Ishikawa (cell line): ENCODE measurements at regions not wholly inside any gene's neighbourhood (a gene's known extent, or its start where the extent isn't known, plus 50 kb on each side); places are given as distances from the start of the nearest gene placed in this dataset.

Experiments used
- CREB1 ChIP-seq: IDR thresholded peaks from 2 replicates; pipeline ENCODE4 v1.6.1; 2012; ENCODE audit warnings: low read depth
- EP300 ChIP-seq: IDR thresholded peaks from 2 replicates; pipeline ENCODE4 v1.6.1; 2012; ENCODE audit warnings: borderline replicate concordance
- FOXM1 ChIP-seq: IDR thresholded peaks from 2 replicates; pipeline ENCODE4 v1.6.1; 2012; ENCODE audit warnings: low read depth, borderline replicate concordance
- NFIC ChIP-seq: IDR thresholded peaks from 2 replicates; pipeline ENCODE4 v1.6.1; 2012
- RAD21 ChIP-seq: IDR thresholded peaks from 2 replicates; pipeline ENCODE4 v1.6.1; 2012; ENCODE audit warnings: low read depth
- REST ChIP-seq: IDR thresholded peaks from 2 replicates; pipeline ENCODE4 v1.6.1; 2012; ENCODE audit warnings: low read depth, mild to moderate bottlenecking
- TCF12 ChIP-seq: IDR thresholded peaks from 2 replicates; pipeline ENCODE4 v1.6.1; 2012; ENCODE audit warnings: low read depth
- TEAD4 ChIP-seq: IDR thresholded peaks from 2 replicates; pipeline ENCODE4 v1.6.1; 2012
- YY1 ChIP-seq: IDR thresholded peaks from 2 replicates; pipeline ENCODE4 v1.6.1; 2012; ENCODE audit warnings: low read depth
- TF ChIP-seq, protein P1 (sequence below): IDR thresholded peaks from 2 replicates; pipeline ENCODE4 v1.6.1; 2012

DNA sequence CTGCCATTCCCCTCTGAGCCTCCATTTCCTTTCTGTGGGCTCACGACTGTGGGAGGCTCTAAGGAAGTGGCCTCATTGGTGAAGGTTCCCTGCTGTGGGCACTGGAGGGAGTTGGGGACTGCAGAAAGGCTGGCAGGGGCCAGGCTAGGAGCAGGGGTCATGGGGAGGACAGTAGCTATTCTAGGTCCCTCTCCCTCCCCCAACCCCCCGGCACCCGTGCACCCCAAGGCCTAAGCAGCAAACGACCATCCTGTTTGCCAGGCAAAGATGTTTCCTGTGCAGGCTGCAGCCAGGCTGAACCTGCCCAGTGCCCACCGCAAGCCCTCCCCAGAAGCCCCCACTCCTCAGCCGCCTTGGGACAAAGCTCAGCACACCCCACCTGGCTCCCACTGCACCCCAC lies 189.4 kb downstream of the MN1 start:
- TF ChIP-seq TEAD4 = no peak
- TF ChIP-seq TCF12 = no peak
- no peak for TF ChIP-seq REST
- TF ChIP-seq FOXM1 = no peak
- TF ChIP-seq EP300 = no peak
- TF ChIP-seq YY1 = no peak
- no peak for TF ChIP-seq NFIC
- TF ChIP-seq, protein P1, sequence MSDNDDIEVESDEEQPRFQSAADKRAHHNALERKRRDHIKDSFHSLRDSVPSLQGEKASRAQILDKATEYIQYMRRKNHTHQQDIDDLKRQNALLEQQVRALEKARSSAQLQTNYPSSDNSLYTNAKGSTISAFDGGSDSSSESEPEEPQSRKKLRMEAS = no peak
- no peak for TF ChIP-seq CREB1
- no peak for TF ChIP-seq RAD21
